ENCODE measurements at regions not wholly inside any gene's neighbourhood (a gene's known extent, or its start where the extent isn't known, plus 50 kb on each side); places are given as distances from the start of the nearest gene placed in this dataset.
"Not testable (repeated sequence)": the region's sequence is repeated elsewhere in the genome, so short reads cannot be mapped to it uniquely, and the experiment has no call there.

DNA sequence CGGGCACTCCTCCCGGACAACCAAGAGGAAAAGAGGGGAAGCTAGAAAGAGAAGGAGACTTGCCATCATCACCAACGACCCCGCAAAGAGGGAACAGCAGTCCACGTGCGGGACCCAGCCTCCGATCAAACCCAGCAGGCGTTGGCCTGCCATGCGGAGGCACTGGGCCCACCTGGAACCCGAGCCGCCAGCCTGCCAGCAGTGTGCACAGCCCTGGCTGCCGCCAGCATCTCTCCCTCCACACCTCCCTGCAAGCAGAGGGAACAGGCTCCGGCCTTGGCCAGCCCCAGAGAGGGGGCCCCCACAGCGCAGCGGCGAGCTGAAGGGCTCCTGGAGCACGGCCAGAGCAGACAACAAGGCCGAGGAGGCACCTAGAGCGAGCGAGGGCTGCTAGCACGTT lies 1244.7 kb upstream of the B3GALT2 start:
- no peak overlapping the region for H3K4me3 ChIP-seq (ENCODE audit: low read length)
- DNase-seq (ENCODE audit: low read depth): no peak
- TF ChIP-seq, protein P1, sequence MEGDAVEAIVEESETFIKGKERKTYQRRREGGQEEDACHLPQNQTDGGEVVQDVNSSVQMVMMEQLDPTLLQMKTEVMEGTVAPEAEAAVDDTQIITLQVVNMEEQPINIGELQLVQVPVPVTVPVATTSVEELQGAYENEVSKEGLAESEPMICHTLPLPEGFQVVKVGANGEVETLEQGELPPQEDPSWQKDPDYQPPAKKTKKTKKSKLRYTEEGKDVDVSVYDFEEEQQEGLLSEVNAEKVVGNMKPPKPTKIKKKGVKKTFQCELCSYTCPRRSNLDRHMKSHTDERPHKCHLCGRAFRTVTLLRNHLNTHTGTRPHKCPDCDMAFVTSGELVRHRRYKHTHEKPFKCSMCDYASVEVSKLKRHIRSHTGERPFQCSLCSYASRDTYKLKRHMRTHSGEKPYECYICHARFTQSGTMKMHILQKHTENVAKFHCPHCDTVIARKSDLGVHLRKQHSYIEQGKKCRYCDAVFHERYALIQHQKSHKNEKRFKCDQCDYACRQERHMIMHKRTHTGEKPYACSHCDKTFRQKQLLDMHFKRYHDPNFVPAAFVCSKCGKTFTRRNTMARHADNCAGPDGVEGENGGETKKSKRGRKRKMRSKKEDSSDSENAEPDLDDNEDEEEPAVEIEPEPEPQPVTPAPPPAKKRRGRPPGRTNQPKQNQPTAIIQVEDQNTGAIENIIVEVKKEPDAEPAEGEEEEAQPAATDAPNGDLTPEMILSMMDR (conservative IDR thresholded peaks at IDR 0.05; ENCODE audit: low read length): no peak

- no peak overlapping the region for H3K4me3 ChIP-seq (ENCODE audit: low read length)
- no peak for DNase-seq (ENCODE audit: low read depth)
- TF ChIP-seq, protein P1 (conservative IDR thresholded peaks at IDR 0.05; ENCODE audit: low read length): no peak
Measured at GRCh38 chr1:194420706-194421105, 1234.3 kb upstream of the B3GALT2 start.

DNA sequence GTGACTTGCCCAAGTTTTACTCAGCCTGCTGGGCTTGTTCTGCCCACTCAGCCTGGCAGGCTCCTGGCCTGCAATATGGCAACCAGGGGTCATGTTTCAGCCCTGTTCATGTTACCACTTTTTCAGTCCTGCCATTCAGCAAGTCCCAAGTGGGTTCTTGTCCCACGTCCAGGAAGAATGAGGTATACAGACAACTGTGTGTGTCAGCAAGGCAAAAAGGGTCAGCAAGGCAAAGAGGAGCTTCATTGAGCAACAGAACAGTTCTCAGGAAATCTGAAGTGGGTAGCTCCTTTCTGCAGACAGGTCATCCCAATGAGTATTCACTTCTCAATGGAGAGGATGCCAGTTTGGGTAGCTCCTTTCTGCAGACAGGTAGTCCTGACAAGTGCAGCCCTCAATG lies 1233.3 kb upstream of the B3GALT2 start:
- DNase-seq (ENCODE audit: low read depth): no peak
- H3K4me3 ChIP-seq (ENCODE audit: low read length): no peak overlapping the region
- TF ChIP-seq, protein P1 (conservative IDR thresholded peaks at IDR 0.05; ENCODE audit: low read length): no peak

DNA sequence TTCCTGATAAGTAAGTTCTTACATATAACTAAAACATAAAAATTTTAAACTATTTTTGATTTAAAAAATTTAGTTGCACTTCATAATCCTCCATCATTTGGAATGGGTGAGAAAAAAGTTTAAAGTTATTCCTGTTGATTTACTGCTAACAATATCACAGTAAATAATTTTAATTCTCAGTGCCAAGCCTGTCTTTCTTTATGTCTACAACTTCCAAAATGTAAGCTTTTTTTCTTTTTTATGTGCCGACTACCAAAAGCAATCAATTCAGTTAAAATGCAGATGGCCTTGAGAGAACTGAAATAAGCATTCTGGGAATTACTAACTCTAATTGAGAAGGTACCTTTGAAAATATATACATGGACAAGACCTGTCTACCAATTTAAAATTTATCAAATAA lies 1224.3 kb upstream of the B3GALT2 start:
- no peak for DNase-seq (ENCODE audit: low read depth)
- no peak overlapping the region for H3K4me3 ChIP-seq (ENCODE audit: low read length)
- TF ChIP-seq, protein P1 (conservative IDR thresholded peaks at IDR 0.05; ENCODE audit: low read length): no peak

GRCh38 chr1:194407238-194407637 lies 1220.8 kb upstream of the B3GALT2 start:
- not testable (repeated sequence) for DNase-seq (ENCODE audit: low read depth); H3K4me3 ChIP-seq (ENCODE audit: low read length)

GRCh38 chr1:194394676-194395075 lies 1208.3 kb upstream of the B3GALT2 start:
- no peak overlapping the region for H3K4me3 ChIP-seq (ENCODE audit: low read length)
- no peak for DNase-seq (ENCODE audit: low read depth)
- TF ChIP-seq, protein P1 (conservative IDR thresholded peaks at IDR 0.05; ENCODE audit: low read length): no peak

DNA sequence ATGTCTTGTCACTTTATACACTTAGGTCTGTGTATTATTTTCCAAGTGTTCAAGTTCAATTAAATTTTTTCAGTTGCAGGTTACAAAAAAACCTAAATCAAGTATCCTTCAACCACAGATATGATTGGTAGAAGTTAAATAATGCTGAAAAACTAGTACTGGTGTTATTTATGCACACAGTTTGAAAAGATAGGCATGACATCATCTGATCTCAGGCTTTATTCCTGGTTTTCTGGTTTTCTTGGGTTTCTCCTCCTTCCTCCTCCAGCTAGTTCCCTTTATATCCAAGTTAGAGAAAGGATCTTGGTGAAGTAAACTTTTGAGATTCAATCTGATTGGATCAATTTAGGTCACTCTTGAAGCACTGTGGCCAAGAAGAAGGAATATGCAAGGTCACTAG lies 1201.1 kb upstream of the B3GALT2 start:
- TF ChIP-seq, protein P1 (conservative IDR thresholded peaks at IDR 0.05; ENCODE audit: low read length): no peak
- no peak overlapping the region for H3K4me3 ChIP-seq (ENCODE audit: low read length)
- DNase-seq (ENCODE audit: low read depth): no peak

DNA sequence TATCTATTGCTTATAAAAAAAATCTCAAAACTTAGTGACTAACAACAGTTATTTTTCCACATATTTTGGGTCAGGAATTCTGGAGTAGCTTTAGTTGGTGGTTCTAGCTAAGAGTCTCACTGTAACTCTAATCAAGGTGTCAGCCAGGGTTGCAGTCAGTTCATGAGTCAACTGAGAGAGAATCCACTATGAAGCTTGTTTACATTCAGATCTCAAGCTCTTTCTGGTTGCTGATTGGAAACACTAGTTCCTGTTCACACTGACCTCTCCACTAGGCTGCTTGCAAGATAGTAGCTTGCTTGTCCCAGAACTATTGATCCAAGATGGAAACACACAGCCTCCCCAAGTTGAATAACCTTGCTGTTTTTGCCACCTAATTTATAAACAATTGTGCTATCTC lies 1192.1 kb upstream of the B3GALT2 start:
- TF ChIP-seq, protein P1 (conservative IDR thresholded peaks at IDR 0.05; ENCODE audit: low read length): no peak
- no peak for DNase-seq (ENCODE audit: low read depth)
- H3K4me3 ChIP-seq (ENCODE audit: low read length): no peak overlapping the region
